Tibial nerve (tissue), 4 donors: ENCODE measurements at regions not wholly inside any gene's neighbourhood (a gene's known extent, or its start where the extent isn't known, plus 50 kb on each side); places are given as distances from the start of the nearest gene placed in this dataset.

Experiments
- DNase-seq, 2 donors: peaks; one replicate each; pipeline ENCODE4 v3.0.0-alpha.2; 2019; ENCODE audit warnings: low spot score in 2 of 2
- H3K27ac ChIP-seq, 4 donors: fragments of 200-600 bp; sonication (generic) in 3 of 4; one replicate each; pipeline ENCODE4 v1.5.1; 2017 to 2019; ENCODE audit warnings: mild to moderate bottlenecking in 1 of 4
- H3K27me3 ChIP-seq, 2 donors: fragments of 200-600 bp; sonication (generic) in 1 of 2; one replicate each; pipeline versions ENCODE4 v1.5.1 to v1.6.0; 2017 to 2019
- H3K36me3 ChIP-seq, 3 donors: fragments of 200-600 bp; sonication (generic); one replicate each; pipeline ENCODE4 v1.5.1; 2018 to 2019
- H3K4me1 ChIP-seq, 4 donors: fragments of 200-600 bp; sonication (generic) in 3 of 4; one replicate each; pipeline ENCODE4 v1.5.1; 2017 to 2019
- H3K4me3 ChIP-seq, 4 donors: fragments of 200-600 bp; sonication (generic) in 3 of 4; one replicate each; pipeline ENCODE4 v1.5.1; 2017 to 2019; ENCODE audit warnings: mild to moderate bottlenecking in 1 of 4, moderate library complexity in 1 of 4
- H3K9me3 ChIP-seq, 4 donors: fragments of 200-600 bp; sonication (generic) in 3 of 4; one replicate each; pipeline ENCODE4 v1.5.1; 2017 to 2019
- EP300 ChIP-seq, 2 donors: sonication (generic); formaldehyde crosslinking; IDR thresholded peaks; one replicate each; pipeline ENCODE4 v1.6.1; 2017; ENCODE audit warnings: antibody characterized with exemption in 2 of 2, mild to moderate bottlenecking in 1 of 2
- POLR2A ChIP-seq, 2 donors: fragments of 450-650 bp; IDR thresholded peaks; one replicate each; pipeline ENCODE4 v1.6.1; 2017; ENCODE audit warnings: antibody characterized with exemption in 2 of 2, mild to moderate bottlenecking in 2 of 2, moderate library complexity in 2 of 2
- WGBS, 2 donors: methylation state at CpG; one replicate each; pipeline ENCODE4 v1.1.5; 2018; 5-methylcytosine and 5-hydroxymethylcytosine counted together
- TF ChIP-seq, protein P1 (sequence below), 5 experiments: fragments of 200-600 bp in 3 of 5; fragments of 450-650 bp in 2 of 5; sonication (generic) in 3 of 5; IDR thresholded peaks; one replicate each; pipeline ENCODE4 v1.5.1; 2016 to 2019; ENCODE audit warnings: antibody characterized with exemption in 5 of 5, mild to moderate bottlenecking in 3 of 5, moderate library complexity in 2 of 5

DNA sequence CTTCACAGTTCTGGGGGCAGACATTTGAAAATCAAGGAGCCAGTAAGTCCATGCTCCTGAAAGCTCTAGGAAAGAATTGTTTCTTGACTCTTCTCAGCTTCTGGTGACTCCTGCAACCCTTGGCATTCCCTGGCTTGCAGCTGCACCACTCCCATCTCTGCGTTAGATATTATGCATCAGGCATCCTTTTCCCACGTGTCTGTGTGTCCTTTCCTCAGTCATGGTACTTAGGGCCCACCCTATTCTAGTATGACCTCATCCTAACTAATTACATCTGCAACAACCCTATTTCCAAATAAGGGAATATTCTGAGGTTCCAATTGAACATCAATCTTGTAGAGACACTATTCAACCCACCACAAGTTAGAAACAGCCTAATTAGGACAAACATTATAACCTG, 931.7 kb upstream of the CHAC2 start:
- no peak for DNase-seq
- no peak for TF ChIP-seq POLR2A (IDR thresholded peaks at IDR 0.05)
- TF ChIP-seq, protein P1, sequence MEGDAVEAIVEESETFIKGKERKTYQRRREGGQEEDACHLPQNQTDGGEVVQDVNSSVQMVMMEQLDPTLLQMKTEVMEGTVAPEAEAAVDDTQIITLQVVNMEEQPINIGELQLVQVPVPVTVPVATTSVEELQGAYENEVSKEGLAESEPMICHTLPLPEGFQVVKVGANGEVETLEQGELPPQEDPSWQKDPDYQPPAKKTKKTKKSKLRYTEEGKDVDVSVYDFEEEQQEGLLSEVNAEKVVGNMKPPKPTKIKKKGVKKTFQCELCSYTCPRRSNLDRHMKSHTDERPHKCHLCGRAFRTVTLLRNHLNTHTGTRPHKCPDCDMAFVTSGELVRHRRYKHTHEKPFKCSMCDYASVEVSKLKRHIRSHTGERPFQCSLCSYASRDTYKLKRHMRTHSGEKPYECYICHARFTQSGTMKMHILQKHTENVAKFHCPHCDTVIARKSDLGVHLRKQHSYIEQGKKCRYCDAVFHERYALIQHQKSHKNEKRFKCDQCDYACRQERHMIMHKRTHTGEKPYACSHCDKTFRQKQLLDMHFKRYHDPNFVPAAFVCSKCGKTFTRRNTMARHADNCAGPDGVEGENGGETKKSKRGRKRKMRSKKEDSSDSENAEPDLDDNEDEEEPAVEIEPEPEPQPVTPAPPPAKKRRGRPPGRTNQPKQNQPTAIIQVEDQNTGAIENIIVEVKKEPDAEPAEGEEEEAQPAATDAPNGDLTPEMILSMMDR (IDR thresholded peaks at IDR 0.05) = no peak
- TF ChIP-seq EP300 (IDR thresholded peaks at IDR 0.05) = no peak

DNA sequence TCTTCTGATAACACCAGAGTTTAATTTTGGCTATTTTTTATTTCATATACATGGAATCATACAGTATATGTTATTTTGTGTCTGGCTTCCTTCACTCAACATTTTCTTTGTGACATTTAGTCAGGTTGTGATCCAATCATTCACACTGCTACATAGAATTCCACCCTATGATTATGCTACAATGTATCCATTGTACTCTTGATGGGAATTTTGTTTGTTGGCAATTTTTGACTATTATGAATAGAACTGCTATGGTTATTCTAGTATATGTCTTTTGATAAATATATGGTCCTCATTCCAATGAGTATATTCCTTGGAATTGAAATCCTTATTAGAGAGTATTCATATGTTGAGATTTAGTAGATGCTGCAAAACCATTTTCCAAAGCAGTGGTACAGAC, 936.4 kb upstream of the CHAC2 start:
- DNase-seq = no peak

More for the DNA sequence above, 931.7 kb upstream of the CHAC2 start:
- Histone ChIP-seq H3K36me3 (no peaks in the 10 kb centered on the region), H3K4me3 (no peak overlapping the region), H3K27ac (no peak overlapping the region), H3K9me3 (no peaks in the 10 kb centered on the region), H3K27me3 (no peaks in the 10 kb centered on the region), H3K4me1 (no peaks in the 10 kb centered on the region)
- 84 to 85% methylated on average over 2 of the region's 2 CpGs for WGBS, 2 donors

DNA sequence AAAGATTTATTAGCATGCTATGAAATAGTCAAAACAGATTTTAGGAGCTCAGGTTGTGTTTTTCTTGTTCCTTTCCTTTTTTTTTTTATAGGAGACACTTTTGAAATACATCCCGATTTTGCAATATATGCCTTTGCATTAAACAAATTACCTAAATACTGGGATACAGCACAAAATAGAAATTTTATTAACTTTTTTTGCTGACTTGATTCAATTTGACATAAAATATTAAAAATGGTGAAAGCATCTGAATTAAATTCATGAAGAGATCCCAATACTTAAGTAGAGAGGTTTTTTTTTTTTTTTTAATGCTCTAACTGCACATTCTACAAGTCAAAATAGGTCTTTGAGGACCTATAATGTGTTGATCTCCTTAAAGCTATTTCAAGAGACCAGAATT, 939.5 kb upstream of the CHAC2 start:
- no peaks in the 10 kb centered on the region for H3K36me3 ChIP-seq
- no peak for DNase-seq
- H3K4me3 ChIP-seq = no peak overlapping the region
- no peaks in the 10 kb centered on the region for H3K9me3 ChIP-seq
- TF ChIP-seq EP300 (IDR thresholded peaks at IDR 0.05) (no peak), POLR2A (IDR thresholded peaks at IDR 0.05) (no peak)
- TF ChIP-seq, protein P1 (IDR thresholded peaks at IDR 0.05) = no peak
- H3K27me3 ChIP-seq = no peaks in the 10 kb centered on the region
- 94 to 97% methylated on average over 1 of the region's 1 CpG for WGBS, 2 donors
- no peak overlapping the region for H3K27ac ChIP-seq
- H3K4me1 ChIP-seq = no peaks in the 10 kb centered on the region

More for the DNA sequence above, 936.4 kb upstream of the CHAC2 start:
- no peak overlapping the region for H3K4me3 ChIP-seq
- H3K36me3 ChIP-seq = no peaks in the 10 kb centered on the region
- no peaks in the 10 kb centered on the region for H3K4me1 ChIP-seq
- no peaks in the 10 kb centered on the region for H3K9me3 ChIP-seq
- H3K27me3 ChIP-seq = no peaks in the 10 kb centered on the region
- H3K27ac ChIP-seq = no peak overlapping the region
- TF ChIP-seq POLR2A (IDR thresholded peaks at IDR 0.05) (no peak), EP300 (IDR thresholded peaks at IDR 0.05) (no peak)
- TF ChIP-seq, protein P1 (IDR thresholded peaks at IDR 0.05) = no peak

DNA sequence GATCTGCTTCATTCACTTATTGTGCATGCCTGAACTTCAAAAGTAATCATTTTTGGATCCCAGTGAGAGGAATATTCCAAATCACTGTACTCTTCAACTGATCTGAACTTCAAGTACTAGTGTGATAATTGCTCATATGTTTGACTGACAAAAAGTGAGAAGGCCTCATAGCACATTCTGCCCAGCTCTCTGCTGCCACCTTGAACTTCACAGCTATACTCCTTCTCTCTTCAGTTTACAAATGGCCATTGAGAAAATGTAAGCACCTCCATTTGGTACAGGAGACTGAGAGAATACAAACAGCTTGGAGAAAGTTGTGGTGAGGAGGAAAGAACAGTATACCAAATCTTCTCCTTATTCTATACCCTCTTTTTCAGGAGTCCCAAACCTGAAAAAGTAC, 946.0 kb upstream of the CHAC2 start:
- no peak for TF ChIP-seq POLR2A (IDR thresholded peaks at IDR 0.05)
- TF ChIP-seq, protein P1 (IDR thresholded peaks at IDR 0.05) = no peak
- no peak for TF ChIP-seq EP300 (IDR thresholded peaks at IDR 0.05)
- no peak overlapping the region for H3K27ac ChIP-seq
- H3K36me3 ChIP-seq = no peaks in the 10 kb centered on the region
- no peaks in the 10 kb centered on the region for H3K9me3 ChIP-seq
- H3K27me3 ChIP-seq = no peaks in the 10 kb centered on the region
- DNase-seq = no peak
- no peaks in the 10 kb centered on the region for H3K4me1 ChIP-seq
- H3K4me3 ChIP-seq = no peak overlapping the region

DNA sequence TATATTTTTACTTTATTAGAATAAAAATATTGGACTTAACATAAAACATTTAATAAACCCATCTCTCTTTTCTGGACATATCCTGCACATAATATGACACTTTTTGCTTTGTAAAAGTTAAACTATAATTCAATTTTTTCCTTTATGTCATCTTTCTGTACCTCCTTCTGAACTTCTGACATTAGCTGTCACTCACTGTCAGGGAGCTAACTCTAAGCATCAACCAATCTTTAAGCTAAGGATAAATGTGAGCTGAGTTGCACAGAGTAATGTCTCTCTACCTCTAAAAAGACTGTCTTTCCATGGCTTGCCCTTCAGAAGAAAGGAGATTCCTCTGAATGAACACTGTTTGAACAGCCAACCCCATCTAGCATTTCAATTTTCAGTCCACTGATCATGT, 948.6 kb upstream of the CHAC2 start:
- no peaks in the 10 kb centered on the region for H3K9me3 ChIP-seq
- H3K27me3 ChIP-seq = no peaks in the 10 kb centered on the region
- no peak for DNase-seq

More for the DNA sequence above, 948.6 kb upstream of the CHAC2 start:
- no peaks in the 10 kb centered on the region for H3K36me3 ChIP-seq
- H3K4me3 ChIP-seq = no peak overlapping the region
- no peak overlapping the region for H3K27ac ChIP-seq
- no peaks in the 10 kb centered on the region for H3K4me1 ChIP-seq
- TF ChIP-seq, protein P1 (IDR thresholded peaks at IDR 0.05) = no peak
- no peak for TF ChIP-seq EP300 (IDR thresholded peaks at IDR 0.05)
- no peak for TF ChIP-seq POLR2A (IDR thresholded peaks at IDR 0.05)
